H1 (cell line): ENCODE measurements at regions not wholly inside any gene's neighbourhood (a gene's known extent, or its start where the extent isn't known, plus 50 kb on each side); places are given as distances from the start of the nearest gene placed in this dataset.

Source experiments
- CTCF ChIA-PET: fragments of 300-600 bp; sonication (Branson Sonifier 250); formaldehyde crosslinking; loops from one replicate; lab custom pipeline; 2021; ENCODE audit not compliant: partially characterized antibody; lab: Charles Lee
- POLR2A ChIA-PET: fragments of 300-600 bp; sonication (Branson Sonifier 250); formaldehyde crosslinking; loops from one replicate; lab custom pipeline; 2021; ENCODE audit warnings: inconsistent platforms; ENCODE audit not compliant: partially characterized antibody; lab: Charles Lee
- DNase-seq, 2 experiments: peaks; one replicate each; pipeline versions ENCODE4 v3.0.0 to v3.0.0-alpha.2; 2010 to 2022; ENCODE audit warnings: low spot score in 2 of 2, low read depth in 1 of 2, mixed read lengths in 1 of 2
- FAIRE-seq: peaks from 2 replicates; lab custom pipeline; 2011; peaks lifted over from hg19 to GRCh38; lab: Jason Lieb, UNC
- H2AFZ ChIP-seq: 2 replicates; pipeline ENCODE4 v1.8.1; 2012; ENCODE audit warnings: low read length, inconsistent platforms
- H2AK5ac ChIP-seq: 2 replicates; pipeline ENCODE4 v1.6.1; 2013; ENCODE audit warnings: low read depth, low read length
- H2BK120ac ChIP-seq: replicated peaks from 2 replicates; pipeline ENCODE3; 2013; ENCODE audit warnings: low read depth, low read length, inconsistent platforms
- H2BK12ac ChIP-seq: 2 replicates; pipeline ENCODE4 v1.6.1; 2013; ENCODE audit warnings: low read depth, low read length
- H2BK15ac ChIP-seq: 2 replicates; pipeline ENCODE4 v1.6.1; 2013; ENCODE audit warnings: low read length
- H2BK20ac ChIP-seq: 2 replicates; pipeline ENCODE4 v1.6.1; 2013; ENCODE audit warnings: low read length
- H2BK5ac ChIP-seq: 2 replicates; pipeline ENCODE4 v1.6.1; 2013; ENCODE audit warnings: low read depth, low read length
- H3K14ac ChIP-seq: 2 replicates; pipeline ENCODE4 v1.6.1; 2013; ENCODE audit warnings: inconsistent platforms; ENCODE audit not compliant: insufficient read length
- H3K18ac ChIP-seq: 2 replicates; pipeline ENCODE4 v1.6.1; 2013; ENCODE audit warnings: low read length; ENCODE audit errors: extremely low read depth
- H3K23ac ChIP-seq: 2 replicates; pipeline ENCODE4 v1.6.1; 2013; ENCODE audit warnings: inconsistent platforms; ENCODE audit not compliant: insufficient read length
- H3K23me2 ChIP-seq: 2 replicates; pipeline ENCODE4 v1.6.1; 2013; ENCODE audit warnings: low read depth, low read length
- H3K27ac ChIP-seq: 2 replicates; pipeline ENCODE4 v1.6.1; 2011; ENCODE audit warnings: low read depth, low read length, inconsistent platforms
- H3K27me3 ChIP-seq, 4 experiments: replicated peaks in 1 of 4; 1 replicate in 1 of 4; 2 replicates in 3 of 4; pipeline versions ENCODE4 v1.6.1 to v1.8.1; 2011 to 2013; ENCODE audit warnings: low read length in 3 of 4, mild to moderate bottlenecking in 3 of 4, inconsistent platforms in 2 of 4, mixed read lengths in 2 of 4, moderate library complexity in 1 of 4; ENCODE audit not compliant: control insufficient read depth in 3 of 4, insufficient read depth in 3 of 4; ENCODE audit errors: extremely low read depth in 1 of 4
- H3K36me3 ChIP-seq, 4 experiments: 2 replicates each; pipeline versions ENCODE4 v1.6.1 to v1.8.1; 2011 to 2013; ENCODE audit warnings: mild to moderate bottlenecking in 4 of 4, low read length in 3 of 4, moderate library complexity in 2 of 4, control low read depth in 1 of 4, inconsistent platforms in 1 of 4; ENCODE audit not compliant: insufficient read depth in 4 of 4, control insufficient read depth in 2 of 4
- H3K4ac ChIP-seq: replicated peaks from 2 replicates; pipeline ENCODE3; 2013; ENCODE audit warnings: low read length, low read depth, mixed read lengths, inconsistent platforms; ENCODE audit not compliant: insufficient read length
- H3K4me1 ChIP-seq, 4 experiments: replicated peaks in 1 of 4; 1 replicate in 1 of 4; 2 replicates in 3 of 4; pipeline versions ENCODE4 v1.6.1 to v1.8.1; 2011 to 2013; ENCODE audit warnings: low read length in 3 of 4, inconsistent platforms in 2 of 4, mixed read lengths in 1 of 4; ENCODE audit not compliant: insufficient read depth in 4 of 4, control insufficient read depth in 3 of 4
- H3K4me2 ChIP-seq, 2 experiments: 2 replicates each; pipeline versions ENCODE4 v1.6.1 to v1.8.1; 2011 to 2013; ENCODE audit warnings: low read depth in 2 of 2, low read length in 2 of 2, control low read depth in 1 of 2, inconsistent platforms in 1 of 2, mild to moderate bottlenecking in 1 of 2; ENCODE audit not compliant: insufficient read depth in 1 of 2
- H3K4me3 ChIP-seq, 4 experiments: fragments of 200-600, 300-600 bp in 1 of 4; sonication (generic), shearing (Covaris generic), sonication (Bioruptor Twin) in 1 of 4; 2 replicates each; pipeline versions ENCODE4 v1.5.1 to v1.8.1; 2011 to 2016; ENCODE audit warnings: low read length in 4 of 4, low read depth in 3 of 4, control low read depth in 2 of 4, inconsistent platforms in 2 of 4, mild to moderate bottlenecking in 2 of 4, mixed read lengths in 1 of 4, moderate library complexity in 1 of 4; ENCODE audit not compliant: insufficient read depth in 2 of 4; ENCODE audit errors: extremely low read depth in 1 of 4
- H3K56ac ChIP-seq: replicated peaks from 2 replicates; pipeline ENCODE3; 2013; ENCODE audit warnings: low read depth, mild to moderate bottlenecking, mixed read lengths, low read length, inconsistent platforms; ENCODE audit not compliant: insufficient read length
- H3K79me1 ChIP-seq: 2 replicates; pipeline ENCODE4 v1.6.1; 2013; ENCODE audit warnings: low read depth, low read length, control low read depth
- H3K79me2 ChIP-seq, 2 experiments: 2 replicates each; pipeline versions ENCODE4 v1.6.1 to v1.8.1; 2012 to 2013; ENCODE audit warnings: low read length in 2 of 2, mild to moderate bottlenecking in 2 of 2, inconsistent platforms in 1 of 2; ENCODE audit not compliant: insufficient read depth in 2 of 2, control insufficient read depth in 1 of 2
- H3K9ac ChIP-seq, 4 experiments: replicated peaks in 1 of 4; 1 replicate in 1 of 4; 2 replicates in 3 of 4; pipeline versions ENCODE4 v1.6.1 to v1.8.1; 2011 to 2013; ENCODE audit warnings: low read depth in 3 of 4, low read length in 3 of 4, control low read depth in 2 of 4, mild to moderate bottlenecking in 2 of 4, moderate library complexity in 2 of 4, inconsistent platforms in 1 of 4; ENCODE audit errors: extremely low read depth in 1 of 4
- H3K9me3 ChIP-seq, 2 experiments: 2 replicates each; pipeline versions ENCODE4 v1.6.1 to v1.8.1; 2012 to 2013; ENCODE audit warnings: mild to moderate bottlenecking in 2 of 2, moderate library complexity in 2 of 2, control low read depth in 1 of 2, inconsistent platforms in 1 of 2, low read depth in 1 of 2, low read length in 1 of 2, mixed read lengths in 1 of 2; ENCODE audit not compliant: insufficient read depth in 2 of 2
- H4K20me1 ChIP-seq, 2 experiments: replicated peaks in 1 of 2; 2 replicates each; pipeline versions ENCODE3 to v1.8.1; 2011 to 2013; ENCODE audit warnings: inconsistent platforms in 2 of 2, low read length in 2 of 2, mild to moderate bottlenecking in 1 of 2; ENCODE audit not compliant: insufficient read depth in 2 of 2, control insufficient read depth in 1 of 2
- H4K5ac ChIP-seq: 2 replicates; pipeline ENCODE4 v1.6.1; 2013; ENCODE audit warnings: low read length, low read depth, mixed read lengths, inconsistent platforms; ENCODE audit not compliant: insufficient read length
- H4K8ac ChIP-seq: 2 replicates; pipeline ENCODE4 v1.8.0; 2013; ENCODE audit warnings: mild to moderate bottlenecking, moderate library complexity, low read length, inconsistent platforms; ENCODE audit not compliant: insufficient read depth; ENCODE audit errors: extremely low read depth
- H4K91ac ChIP-seq: replicated peaks from 2 replicates; pipeline ENCODE3; 2013; ENCODE audit warnings: low read length, mixed read lengths, inconsistent platforms; ENCODE audit not compliant: insufficient read length
- CBX5 ChIP-seq: fragments of 300-800, 300-1000 bp; sonication (generic); IDR thresholded peaks from 2 replicates; pipeline ENCODE4 v1.7.1; 2016; ENCODE audit warnings: antibody characterized with exemption, low read length, low read depth
- GABPA ChIP-seq: IDR thresholded peaks from 2 replicates; pipeline ENCODE4 v1.6.1; 2011; ENCODE audit warnings: mild to moderate bottlenecking, low read length, moderate library complexity, borderline replicate concordance; ENCODE audit not compliant: insufficient read depth
- SAP30 ChIP-seq: fragments of 300-600 bp; sonication (generic); IDR thresholded peaks from 2 replicates; pipeline ENCODE4 v1.7.1; 2012; ENCODE audit warnings: low read length, moderate library complexity, mild to moderate bottlenecking, inconsistent platforms; ENCODE audit not compliant: insufficient read depth, insufficient replicate concordance
- SIN3A ChIP-seq, 2 experiments: IDR thresholded peaks in 1 of 2; conservative IDR thresholded peaks in 1 of 2; 2 replicates each; pipeline ENCODE4 v1.6.1; 2011 to 2012; ENCODE audit warnings: low read length in 2 of 2, improper control_type of control experiment in 1 of 2, low read depth in 1 of 2, mild to moderate bottlenecking in 1 of 2
- SP2 ChIP-seq: IDR thresholded peaks from 2 replicates; pipeline ENCODE4 v1.6.1; 2012; ENCODE audit warnings: mild to moderate bottlenecking, low read length, inconsistent platforms
- TBP ChIP-seq: IDR thresholded peaks from 2 replicates; pipeline ENCODE4 v1.6.1; 2011; ENCODE audit warnings: low read depth, low read length, improper control_type of control experiment

DNA sequence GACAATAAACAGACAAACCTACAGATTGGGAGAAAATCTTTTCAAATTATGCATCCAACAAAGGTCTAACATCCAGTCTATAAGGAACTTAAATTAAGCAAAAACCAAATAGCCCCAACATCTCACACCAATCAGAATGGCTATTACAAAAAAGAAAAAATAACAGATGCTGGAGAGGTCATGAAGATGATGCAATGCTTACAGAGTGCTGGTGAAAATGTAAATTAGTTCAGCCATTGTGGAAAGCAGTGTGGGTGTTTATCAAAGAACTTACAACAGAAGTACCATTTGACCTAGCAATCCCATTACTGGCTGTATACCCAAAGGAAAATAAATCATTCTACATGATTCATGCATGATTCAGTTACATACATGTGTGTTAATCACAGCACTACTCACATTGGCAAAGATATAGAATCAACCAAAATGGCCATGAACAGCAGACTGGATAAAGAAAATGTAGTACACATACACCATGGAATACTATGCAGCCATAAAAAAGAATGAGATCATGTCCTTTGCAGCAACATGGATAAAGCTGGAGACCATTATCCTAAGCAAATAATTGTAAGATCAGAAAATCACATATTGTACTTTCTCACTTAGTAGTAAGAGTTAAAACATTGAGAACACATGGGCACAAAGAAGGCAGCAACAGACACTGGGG lies 223.9 kb upstream of the WSB1 start:
- no peak overlapping the region for H3K9ac ChIP-seq
- H3K4me2 ChIP-seq: no peak overlapping the region
- H2AFZ ChIP-seq: no peak overlapping the region
- no peaks in the 10 kb centered on the region for H3K79me2 ChIP-seq
- peaks cover 64 to 76% of the 10 kb centered on the region in 2 experiments for H3K9me3 ChIP-seq
- H3K23me2 ChIP-seq: no peaks in the 10 kb centered on the region
- CTCF ChIA-PET: no interaction called here
- DNase-seq: no peak
- H4K20me1 ChIP-seq: no peaks in the 10 kb centered on the region
- H4K91ac ChIP-seq: no peak overlapping the region
- no peak overlapping the region for H3K18ac ChIP-seq
- no peak overlapping the region for H4K8ac ChIP-seq
- no peak overlapping the region for H3K4me3 ChIP-seq
- peaks cover 0 to 3% (median 0%) of the 10 kb centered on the region in 4 experiments; a peak in 1 of 7 replicates for H3K27me3 ChIP-seq
- no peak overlapping the region for H3K56ac ChIP-seq
- no peak overlapping the region for H3K23ac ChIP-seq
- POLR2A ChIA-PET: no interaction called here
- H3K4ac ChIP-seq: no peak overlapping the region
- no peak overlapping the region for H2AK5ac ChIP-seq
- FAIRE-seq: no peak
- H3K27ac ChIP-seq: no peak overlapping the region
- H3K4me1 ChIP-seq: no peaks in the 10 kb centered on the region
- H2BK15ac ChIP-seq: no peak overlapping the region
- H4K5ac ChIP-seq: no peak overlapping the region
- H2BK120ac ChIP-seq: no peak overlapping the region
- H2BK5ac ChIP-seq: no peak overlapping the region
- no peaks in the 10 kb centered on the region for H3K36me3 ChIP-seq
- no peak overlapping the region for H2BK12ac ChIP-seq
- no peak overlapping the region for H2BK20ac ChIP-seq
- H3K14ac ChIP-seq: no peak overlapping the region
- H3K79me1 ChIP-seq: no peaks in the 10 kb centered on the region
- TF ChIP-seq GABPA: no peak
- no peak for TF ChIP-seq SIN3A (conservative IDR thresholded peaks at IDR 0.05 in 1 of 2, IDR thresholded peaks at IDR 0.05 in 1 of 2; ENCODE audit: low read depth in 1 of 2, low read length in 2 of 2)
- no peak for TF ChIP-seq SAP30
- TF ChIP-seq CBX5: no peak
- no peak for TF ChIP-seq SP2
- no peak for TF ChIP-seq TBP
